NCI-H2081 treated with DMSO at 0.1 percent for 48 hours (cell line): ENCODE measurements at regions not wholly inside any gene's neighbourhood (a gene's known extent, or its start where the extent isn't known, plus 50 kb on each side); places are given as distances from the start of the nearest gene placed in this dataset.
"Not testable (repeated sequence)": the region's sequence is repeated elsewhere in the genome, so short reads cannot be mapped to it uniquely, and the experiment has no call there.

ENCODE experiments used
- DNase-seq: peaks from one replicate; lab custom pipeline; 2025; lab: John Stamatoyannopoulos, UW

DNA sequence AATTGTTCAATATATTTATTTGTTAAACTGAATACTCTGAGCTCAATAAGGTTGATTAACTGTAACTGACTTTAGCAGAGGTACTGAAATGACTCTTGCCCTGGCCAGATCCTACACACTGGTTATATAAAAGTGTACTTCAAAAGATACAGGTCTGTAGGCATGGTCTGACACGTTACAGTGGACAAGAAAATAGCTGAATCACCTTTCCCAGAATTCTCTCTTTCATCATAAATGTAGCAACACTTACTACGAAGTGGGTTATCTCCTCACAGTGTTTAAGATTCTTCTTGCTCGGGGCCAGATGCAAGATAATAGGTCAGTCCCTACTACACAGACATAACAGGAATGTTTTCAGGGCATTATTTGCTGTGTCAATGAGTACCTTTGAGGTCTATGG lies 107.0 kb upstream of the ZC3H15 start:
- no peak for DNase-seq

- DNase-seq: no peak
Measured at GRCh38 chr2:186380805-186381204, 105.3 kb upstream of the ZC3H15 start.

DNA sequence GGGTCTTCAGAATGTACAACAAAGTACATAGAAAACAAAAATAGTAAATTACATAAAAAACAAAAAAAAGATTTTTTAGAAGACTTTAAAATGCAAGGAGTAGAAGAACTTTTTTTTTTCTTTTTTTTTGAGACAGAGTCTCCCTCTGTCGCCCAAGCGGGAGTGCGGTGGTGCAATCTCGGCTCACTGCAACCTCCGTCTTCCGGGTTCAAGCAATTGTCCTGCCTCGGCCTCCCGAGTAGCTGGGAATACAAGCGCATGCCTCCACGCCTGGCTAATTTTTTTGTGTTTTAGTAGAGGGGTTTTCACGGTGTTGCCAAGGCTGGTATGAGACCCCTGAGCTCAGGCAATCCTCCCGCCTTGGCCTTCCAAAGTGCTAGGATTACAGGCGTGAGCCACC lies 104.5 kb upstream of the ZC3H15 start:
- no peak for DNase-seq

DNA sequence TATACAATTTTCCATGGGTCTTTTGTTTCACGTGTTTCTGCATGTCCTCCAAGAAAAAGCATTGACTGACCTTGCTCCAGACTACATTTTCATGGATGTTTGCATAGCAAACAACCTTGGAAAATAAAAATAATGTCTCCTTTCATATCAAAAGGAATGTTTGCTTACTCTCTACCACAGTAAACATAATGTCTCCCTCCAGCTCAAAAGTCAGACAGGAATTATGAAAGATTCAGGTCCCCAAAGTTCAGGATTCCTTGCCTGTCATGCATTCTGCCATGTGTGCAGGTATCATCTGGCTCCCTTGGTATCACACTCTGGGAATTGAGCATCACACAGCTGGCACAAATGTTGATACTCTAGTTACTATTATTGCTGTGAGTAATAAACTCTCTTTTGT lies 103.1 kb upstream of the ZC3H15 start:
- no peak for DNase-seq

GRCh38 chr2:186384226-186384625 lies 101.8 kb upstream of the ZC3H15 start:
- no peak for DNase-seq

- DNase-seq: not testable (repeated sequence)
Measured at GRCh38 chr2:186385638-186386201, 100.3 kb upstream of the ZC3H15 start.

DNA sequence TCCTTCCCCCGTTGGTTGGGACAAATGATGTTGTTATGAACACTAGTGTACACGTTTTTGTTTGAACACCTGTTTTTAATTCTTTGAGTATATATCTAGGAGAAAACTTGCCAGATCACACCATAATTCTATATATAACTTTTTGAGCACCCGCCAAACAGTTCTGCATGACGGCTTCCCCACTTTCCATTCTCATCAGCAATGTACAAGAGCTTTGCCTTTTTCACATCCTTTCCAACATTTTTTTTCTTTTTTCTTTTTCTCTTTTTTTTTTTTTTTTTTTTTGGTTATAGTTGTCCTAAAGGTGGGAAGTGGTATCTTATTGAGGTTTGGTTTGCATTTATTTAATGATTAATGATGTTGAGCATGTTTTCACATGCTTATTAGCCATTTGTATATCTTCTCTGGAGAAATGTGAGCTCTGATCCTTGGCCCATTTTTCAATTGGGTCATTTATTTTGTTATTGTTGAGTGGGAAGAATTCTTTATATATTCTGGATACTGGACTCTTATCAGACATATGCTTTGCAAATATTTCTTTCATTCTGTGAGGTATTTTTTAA lies 86.9 kb upstream of the ZC3H15 start:
- DNase-seq: no peak

GRCh38 chr2:186405842-186406241 lies 80.2 kb upstream of the ZC3H15 start:
- no peak for DNase-seq

GRCh38 chr2:186407611-186408010 lies 78.4 kb upstream of the ZC3H15 start:
- no peak for DNase-seq

DNA sequence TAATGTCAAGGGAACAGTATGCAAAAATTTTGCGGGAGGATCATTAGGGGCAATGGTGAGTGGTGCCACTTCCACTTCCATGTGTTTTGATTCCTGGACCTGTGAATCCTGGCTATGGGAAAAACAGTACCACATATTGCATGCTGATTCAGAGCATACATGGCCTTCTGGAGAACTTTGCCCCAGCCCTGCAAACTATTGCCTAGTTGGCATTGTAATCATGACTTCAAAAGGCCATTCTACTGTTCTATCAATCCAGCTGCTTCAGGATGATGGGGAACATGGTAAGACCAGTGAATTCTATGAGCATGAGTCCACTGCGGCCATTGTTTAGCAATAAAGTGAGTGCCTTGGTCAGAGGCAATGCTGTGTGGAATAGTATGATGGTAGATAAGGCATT lies 75.3 kb upstream of the ZC3H15 start:
- no peak for DNase-seq

GRCh38 chr2:186422226-186422625 lies 63.8 kb upstream of the ZC3H15 start:
- DNase-seq: no peak

DNA sequence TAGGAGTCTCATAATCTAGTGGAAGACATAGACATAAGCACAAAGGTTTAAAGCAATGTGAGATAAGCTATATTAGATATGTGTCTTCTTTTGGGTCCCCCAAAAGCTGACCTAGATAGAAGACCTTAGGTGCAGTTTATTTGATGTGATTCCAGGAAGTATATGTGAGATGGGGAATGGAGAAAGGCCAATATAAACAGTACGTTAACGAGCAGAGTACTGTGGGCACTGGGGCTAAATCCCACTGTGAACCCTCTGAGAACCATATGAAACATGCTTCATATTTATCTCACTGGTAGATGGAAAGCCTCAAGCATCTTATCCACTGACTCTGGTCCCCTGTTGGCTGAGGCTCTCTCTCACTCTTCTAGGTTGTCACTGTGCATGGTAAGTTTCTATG lies 62.6 kb upstream of the ZC3H15 start:
- DNase-seq: no peak

DNA sequence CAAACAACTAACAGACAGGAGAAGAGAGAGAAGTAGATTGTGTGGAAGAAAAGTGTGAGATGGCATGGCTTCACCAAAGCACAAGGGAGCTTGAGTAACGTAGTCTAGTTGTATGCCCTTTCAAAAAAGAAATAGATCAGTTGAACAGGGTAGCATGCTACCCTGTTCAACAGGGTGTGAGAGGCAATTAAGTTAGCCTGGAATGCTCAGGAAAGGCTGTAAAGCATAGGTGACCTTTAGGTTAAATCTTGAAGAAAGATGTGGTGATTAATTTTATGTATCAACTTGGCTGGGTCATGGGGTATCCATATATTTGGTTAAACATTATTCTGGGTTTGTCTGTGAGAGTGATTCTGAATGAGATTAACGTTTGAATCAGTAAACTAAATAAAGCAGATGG lies 61.8 kb upstream of the ZC3H15 start:
- no peak for DNase-seq

DNA sequence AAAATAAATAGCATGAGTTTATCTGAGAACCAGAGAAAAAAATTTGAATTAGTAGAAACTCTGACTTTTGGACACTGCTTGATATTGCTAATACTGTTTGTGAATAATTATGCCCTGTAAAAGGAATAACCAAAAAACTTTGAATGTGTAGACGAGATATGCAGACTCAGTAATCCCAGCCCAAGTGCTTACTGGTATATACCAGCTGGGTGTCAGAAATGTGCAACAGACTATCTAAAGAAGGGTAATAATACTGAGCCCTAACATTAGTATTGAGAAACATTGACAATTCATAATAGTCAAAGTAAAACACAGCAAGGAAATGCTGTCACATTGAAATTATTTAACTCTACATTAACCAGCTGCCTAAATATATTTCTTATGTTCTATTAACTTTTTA lies 60.5 kb upstream of the ZC3H15 start:
- no peak for DNase-seq

- no peak for DNase-seq
Measured at GRCh38 chr2:186426153-186427016, 59.7 kb upstream of the ZC3H15 start.

DNA sequence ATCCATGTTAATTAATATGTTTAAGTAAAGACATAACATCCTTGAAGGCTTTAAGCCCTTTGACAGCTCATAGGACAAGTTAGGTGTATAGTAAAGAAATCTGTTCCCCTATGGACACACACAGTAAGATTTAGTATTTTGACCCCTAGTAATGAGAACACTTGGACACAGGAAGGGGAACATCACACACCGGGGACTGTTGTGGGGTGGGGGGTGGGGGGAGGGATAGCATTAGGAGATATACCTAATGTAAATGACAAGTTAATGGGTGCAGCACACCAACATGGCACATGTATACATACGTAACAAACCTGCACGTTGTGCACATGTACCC lies 59.1 kb upstream of the ZC3H15 start:
- not testable (repeated sequence) for DNase-seq

GRCh38 chr2:186427970-186428369 lies 58.1 kb upstream of the ZC3H15 start:
- DNase-seq: no peak

DNA sequence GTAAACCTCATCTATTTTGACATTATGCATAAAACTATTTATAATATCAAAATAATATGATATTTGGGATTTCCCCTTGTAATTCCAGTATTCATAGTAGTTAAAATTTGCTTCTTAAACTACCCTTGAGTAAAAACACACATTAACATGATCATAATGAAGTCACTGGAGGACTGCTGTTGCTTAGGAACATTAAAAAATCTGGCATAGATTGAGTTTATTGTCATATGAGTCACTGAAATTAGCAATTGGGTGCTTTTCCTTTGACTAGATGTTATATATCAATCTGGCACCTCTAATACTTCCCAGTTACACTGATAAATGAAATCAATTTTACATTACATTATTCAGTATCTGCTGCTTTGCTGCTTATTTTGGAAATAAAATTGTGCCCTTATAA lies 57.0 kb upstream of the ZC3H15 start:
- DNase-seq: no peak

GRCh38 chr2:186431306-186431705 lies 54.8 kb upstream of the ZC3H15 start:
- DNase-seq: no peak

DNA sequence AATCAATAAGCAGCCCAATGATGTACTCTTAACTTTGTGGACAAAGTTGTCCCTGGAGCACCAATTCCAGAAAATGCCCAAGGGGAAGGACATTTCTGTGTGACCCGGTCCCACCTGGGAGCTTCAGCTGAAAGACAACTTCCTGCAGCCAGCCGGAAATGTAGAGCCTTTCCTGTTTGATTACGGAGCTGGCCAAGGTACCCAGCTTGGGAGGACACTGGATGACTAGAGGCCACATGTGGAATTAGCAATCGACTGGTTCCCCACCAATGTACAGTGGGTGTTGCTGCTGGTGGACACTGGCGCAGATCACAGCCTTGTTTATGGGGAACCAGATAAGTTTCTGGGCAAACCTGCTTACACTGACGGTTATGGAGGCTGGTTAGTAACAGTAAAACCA lies 53.0 kb upstream of the ZC3H15 start:
- DNase-seq: no peak

DNA sequence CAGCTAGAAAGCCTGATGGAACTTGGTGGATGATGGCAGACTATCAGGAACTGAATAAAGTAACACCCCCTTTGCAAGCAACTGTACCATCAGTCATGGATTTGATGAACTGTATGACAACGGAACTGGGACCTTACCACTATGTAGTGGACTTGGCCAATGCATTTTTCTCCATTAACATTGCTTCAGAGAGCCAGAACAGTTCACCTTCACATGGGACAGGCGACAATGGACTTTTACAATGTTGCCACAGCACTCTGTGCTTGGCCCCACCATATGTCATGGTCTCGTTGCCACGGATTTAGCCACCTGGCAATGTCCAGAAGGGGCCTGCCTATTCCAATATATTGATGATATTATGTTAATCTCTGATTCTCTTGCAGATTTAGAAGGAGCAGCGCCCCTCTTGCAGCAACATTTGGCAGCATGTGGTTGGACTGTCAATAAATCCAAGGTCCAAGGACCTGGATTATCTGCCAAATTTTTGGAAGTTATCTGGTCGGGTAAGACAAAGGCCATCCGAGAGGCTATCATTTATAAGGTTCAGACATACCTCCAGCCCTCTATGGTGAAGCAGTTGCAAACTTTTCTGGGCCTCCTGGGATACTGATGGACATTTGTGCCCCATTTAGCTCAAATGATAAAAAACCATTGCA lies 52.2 kb upstream of the ZC3H15 start:
- no peak for DNase-seq
